ENCODE measurements at regions not wholly inside any gene's neighbourhood (a gene's known extent, or its start where the extent isn't known, plus 50 kb on each side); places are given as distances from the start of the nearest gene placed in this dataset.
A peak's percentile ranks its signal among the peaks of the same experiment; 100 is the strongest.

GRCh38 chr6:90650041-90650940, 63.4 kb upstream of the MAP3K7 start:
- H3K36me3 ChIP-seq (ENCODE audit: insufficient read depth, low read length): no peaks in the 10 kb centered on the region
- TF ChIP-seq SMC3 (conservative IDR thresholded peaks at IDR 0.05; ENCODE audit: poor library complexity) (no peak), EP300 (conservative IDR thresholded peaks at IDR 0.05; ENCODE audit: poor library complexity, severe bottlenecking) (peak; percentile 56)
- no peak overlapping the region for H2AFZ ChIP-seq (ENCODE audit: low read depth, low read length)
- H3F3A ChIP-seq (ENCODE audit: insufficient read depth, low read length, poor library complexity, severe bottlenecking): no peaks in the 10 kb centered on the region
- H3K4me2 ChIP-seq (ENCODE audit: low read length): no peak overlapping the region
- H3K9ac ChIP-seq (ENCODE audit: low read length): no peak overlapping the region
- H4K20me1 ChIP-seq (ENCODE audit: insufficient read depth): no peaks in the 10 kb centered on the region
- no peak overlapping the region for H3K27ac ChIP-seq (ENCODE audit: low read length)
- no peaks in the 10 kb centered on the region for H3K79me2 ChIP-seq (replicated peaks; ENCODE audit: insufficient read depth, low read length)
- H3K9me3 ChIP-seq (ENCODE audit: low read length): no peaks in the 10 kb centered on the region
- H3K4me3 ChIP-seq (ENCODE audit: low read length): no peak overlapping the region
- H3K9me2 ChIP-seq (ENCODE audit: insufficient read depth, low read length): no peaks in the 10 kb centered on the region
- H3K27me3 ChIP-seq (ENCODE audit: insufficient read depth, low read depth, low read length): no peaks in the 10 kb centered on the region

- Histone ChIP-seq H2AFZ (ENCODE audit: low read depth, low read length) (no peak overlapping the region), H3K9me2 (ENCODE audit: insufficient read depth, low read length) (no peaks in the 10 kb centered on the region), H4K20me1 (ENCODE audit: insufficient read depth) (no peaks in the 10 kb centered on the region), H3K9me3 (ENCODE audit: low read length) (no peaks in the 10 kb centered on the region), H3K27me3 (ENCODE audit: insufficient read depth, low read depth, low read length) (no peaks in the 10 kb centered on the region), H3K9ac (ENCODE audit: low read length) (no peak overlapping the region), H3K4me2 (ENCODE audit: low read length) (no peak overlapping the region), H3K79me2 (replicated peaks; ENCODE audit: insufficient read depth, low read length) (no peaks in the 10 kb centered on the region), H3K4me3 (ENCODE audit: low read length) (no peak overlapping the region), H3K27ac (ENCODE audit: low read length) (no peak overlapping the region), H3F3A (ENCODE audit: insufficient read depth, low read length, poor library complexity, severe bottlenecking) (no peaks in the 10 kb centered on the region), H3K36me3 (ENCODE audit: insufficient read depth, low read length) (no peaks in the 10 kb centered on the region)
- TF ChIP-seq EZH2 (IDR thresholded peaks at IDR 0.05; ENCODE audit: borderline replicate concordance, insufficient read depth, low read length, poor library complexity, severe bottlenecking) (no peak), POLR2AphosphoS5 (IDR thresholded peaks at IDR 0.05) (no peak), MXI1 (conservative IDR thresholded peaks at IDR 0.05; ENCODE audit: poor library complexity, severe bottlenecking) (no peak), RAD21 (conservative IDR thresholded peaks at IDR 0.05) (no peak), EP300 (conservative IDR thresholded peaks at IDR 0.05; ENCODE audit: poor library complexity, severe bottlenecking) (no peak), CTCF (IDR thresholded peaks at IDR 0.05; ENCODE audit: poor library complexity, severe bottlenecking) (no peak), REST (IDR thresholded peaks at IDR 0.05; ENCODE audit: borderline replicate concordance) (no peak), SMC3 (conservative IDR thresholded peaks at IDR 0.05; ENCODE audit: poor library complexity) (no peak), TAF1 (IDR thresholded peaks at IDR 0.05; ENCODE audit: low read depth) (no peak)
These were observed 62.0 kb upstream of the MAP3K7 start for GRCh38 chr6:90648873-90649272.
